IPS DF 6.9 (cell line): ENCODE measurements at regions not wholly inside any gene's neighbourhood (a gene's known extent, or its start where the extent isn't known, plus 50 kb on each side); places are given as distances from the start of the nearest gene placed in this dataset.

Source experiments
- DNase-seq: peaks from one replicate; pipeline ENCODE4 v3.0.0-alpha.2; 2013; ENCODE audit warnings: low read depth, low spot score
- H3K27ac ChIP-seq: one replicate; pipeline ENCODE4 v1.5.1; 2013; ENCODE audit warnings: low read length, control low read depth
- H3K27me3 ChIP-seq: 2 replicates; pipeline ENCODE4 v1.6.1; 2013; ENCODE audit warnings: mild to moderate bottlenecking, low read length; ENCODE audit not compliant: control insufficient read depth, insufficient read depth
- H3K36me3 ChIP-seq: 2 replicates; pipeline ENCODE4 v1.6.1; 2013; ENCODE audit warnings: low read length; ENCODE audit not compliant: control insufficient read depth, insufficient read depth
- H3K4me1 ChIP-seq: 2 replicates; pipeline ENCODE4 v1.6.1; 2013; ENCODE audit warnings: low read length; ENCODE audit not compliant: control insufficient read depth, insufficient read depth
- H3K4me3 ChIP-seq: 2 replicates; pipeline ENCODE4 v1.5.1; 2013; ENCODE audit warnings: mild to moderate bottlenecking, low read length
- H3K9me3 ChIP-seq: 2 replicates; pipeline ENCODE4 v1.6.1; 2013; ENCODE audit warnings: low read length, inconsistent platforms; ENCODE audit not compliant: control insufficient read depth, insufficient read depth
- WGBS: extraction: QIAGEN DNeasy Blood & Tissue Kit; methylation state at CpG from one replicate; pipeline ENCODE4 v1.1.7; 2013; ENCODE audit warnings: mixed read lengths, missing lambda C conversion rate; ENCODE audit not compliant: insufficient read length, insufficient coverage; 5-methylcytosine and 5-hydroxymethylcytosine counted together

- Histone ChIP-seq H3K27me3 (no peaks in the 10 kb centered on the region), H3K9me3 (no peaks in the 10 kb centered on the region; the same call in 1 of the 2 replicates), H3K4me1 (no peaks in the 10 kb centered on the region), H3K4me3 (no peak overlapping the region), H3K27ac (no peak overlapping the region), H3K36me3 (no peaks in the 10 kb centered on the region)
- no CpG with 5 or more reads among the region's 1 CpG for WGBS
- DNase-seq: no peak
These were observed 190.3 kb downstream of the LINC00237 start for GRCh38 chr20:20915844-20916243.

GRCh38 chr20:20904501-20904831, 192.0 kb upstream of the RALGAPA2 start:
- Histone ChIP-seq H3K9me3 (no peaks in the 10 kb centered on the region), H3K27me3 (no peaks in the 10 kb centered on the region; the same call in 1 of the 2 replicates), H3K36me3 (no peaks in the 10 kb centered on the region), H3K4me1 (no peaks in the 10 kb centered on the region), H3K4me3 (no peak overlapping the region), H3K27ac (no peak overlapping the region)
- no CpG with 5 or more reads among the region's 2 CpGs for WGBS
- DNase-seq: no peak

GRCh38 chr20:20903773-20904500, 191.5 kb upstream of the RALGAPA2 start:
- no CpG with 5 or more reads among the region's 2 CpGs for WGBS
- Histone ChIP-seq H3K4me1 (no peaks in the 10 kb centered on the region), H3K27ac (no peak overlapping the region), H3K27me3 (no peaks in the 10 kb centered on the region; the same call in 1 of the 2 replicates), H3K4me3 (no peak overlapping the region), H3K9me3 (no peaks in the 10 kb centered on the region), H3K36me3 (no peaks in the 10 kb centered on the region)
- DNase-seq: no peak

- Histone ChIP-seq H3K27ac (no peak overlapping the region), H3K36me3 (no peaks in the 10 kb centered on the region), H3K4me1 (peaks cover 2% of the 10 kb centered on the region), H3K4me3 (no peak overlapping the region), H3K27me3 (no peaks in the 10 kb centered on the region), H3K9me3 (no peaks in the 10 kb centered on the region)
- DNase-seq: no peak
- no CpG with 5 or more reads among the region's 4 CpGs for WGBS
These were observed 185.5 kb upstream of the RALGAPA2 start for GRCh38 chr20:20897922-20898321.

- DNase-seq: no peak
- no peaks in the 10 kb centered on the region for H3K27me3 ChIP-seq
- no peak overlapping the region for H3K4me3 ChIP-seq
- no peaks in the 10 kb centered on the region for H3K9me3 ChIP-seq
- no peak overlapping the region for H3K27ac ChIP-seq
- peaks cover 3% of the 10 kb centered on the region for H3K4me1 ChIP-seq
- no peaks in the 10 kb centered on the region for H3K36me3 ChIP-seq
These were observed 184.7 kb upstream of the RALGAPA2 start for GRCh38 chr20:20897145-20897544.

GRCh38 chr20:20896606-20897005, 184.2 kb upstream of the RALGAPA2 start:
- no peaks in the 10 kb centered on the region for H3K36me3 ChIP-seq
- no peak overlapping the region for H3K27ac ChIP-seq
- H3K4me3 ChIP-seq: no peak overlapping the region
- no peaks in the 10 kb centered on the region for H3K27me3 ChIP-seq
- peaks cover 6% of the 10 kb centered on the region for H3K4me1 ChIP-seq
- no peaks in the 10 kb centered on the region for H3K9me3 ChIP-seq
- DNase-seq: no peak
- no CpG with 5 or more reads among the region's 3 CpGs for WGBS

- no CpG with 5 or more reads among the region's 12 CpGs for WGBS
- Histone ChIP-seq H3K36me3 (no peaks in the 10 kb centered on the region), H3K9me3 (no peaks in the 10 kb centered on the region), H3K4me1 (peaks cover 7% of the 10 kb centered on the region), H3K4me3 (no peak overlapping the region), H3K27me3 (no peaks in the 10 kb centered on the region), H3K27ac (no peak overlapping the region)
- no peak for DNase-seq
These were observed 183.1 kb upstream of the RALGAPA2 start for GRCh38 chr20:20895537-20895936.

GRCh38 chr20:20894753-20895152, 182.3 kb upstream of the RALGAPA2 start:
- no CpG with 5 or more reads among the region's 13 CpGs for WGBS
- H3K27ac ChIP-seq: no peak overlapping the region

GRCh38 chr20:20894280-20894679, 181.8 kb upstream of the RALGAPA2 start:
- H3K27ac ChIP-seq: no peak overlapping the region
- no CpG with 5 or more reads among the region's 3 CpGs for whole genome bisulfite sequencing
- H3K4me3 ChIP-seq: no peak overlapping the region
- peaks cover 7% of the 10 kb centered on the region for H3K4me1 ChIP-seq
- no peaks in the 10 kb centered on the region for H3K36me3 ChIP-seq
- no peak for DNase-seq
- H3K27me3 ChIP-seq: no peaks in the 10 kb centered on the region
- H3K9me3 ChIP-seq: no peaks in the 10 kb centered on the region

More at GRCh38 chr20:20894753-20895152, 182.3 kb upstream of the RALGAPA2 start:
- peaks cover 7% of the 10 kb centered on the region for H3K4me1 ChIP-seq
- no peaks in the 10 kb centered on the region for H3K36me3 ChIP-seq
- H3K27me3 ChIP-seq: no peaks in the 10 kb centered on the region
- H3K4me3 ChIP-seq: no peak overlapping the region
- no peak for DNase-seq
- H3K9me3 ChIP-seq: no peaks in the 10 kb centered on the region

- Histone ChIP-seq H3K36me3 (no peaks in the 10 kb centered on the region), H3K27ac (no peak overlapping the region), H3K4me3 (no peak overlapping the region), H3K27me3 (no peaks in the 10 kb centered on the region), H3K9me3 (no peaks in the 10 kb centered on the region), H3K4me1 (peaks cover 12% of the 10 kb centered on the region)
- no CpG with 5 or more reads among the region's 5 CpGs for WGBS
- DNase-seq: no peak
These were observed 179.9 kb upstream of the RALGAPA2 start for GRCh38 chr20:20892328-20892727.

- H3K4me1 ChIP-seq: peaks cover 15% of the 10 kb centered on the region
- H3K4me3 ChIP-seq: no peak overlapping the region
- no peaks in the 10 kb centered on the region for H3K27me3 ChIP-seq
- WGBS: no CpG with 5 or more reads among the region's 6 CpGs
- no peaks in the 10 kb centered on the region for H3K9me3 ChIP-seq
- DNase-seq: no peak
- no peak overlapping the region for H3K27ac ChIP-seq
- no peaks in the 10 kb centered on the region for H3K36me3 ChIP-seq
These were observed 178.3 kb upstream of the RALGAPA2 start for GRCh38 chr20:20890751-20891150.
